Epithelial cell of esophagus (primary cell): ENCODE measurements at regions not wholly inside any gene's neighbourhood (a gene's known extent, or its start where the extent isn't known, plus 50 kb on each side); places are given as distances from the start of the nearest gene placed in this dataset.

Source experiments
- DNase-seq: peaks from one replicate; pipeline ENCODE4 v3.0.0; 2010; ENCODE audit warnings: low read depth
- H3K4me3 ChIP-seq: 2 replicates; pipeline ENCODE4 v1.5.1; 2011; ENCODE audit warnings: mild to moderate bottlenecking, low read length, control low read depth
- TF ChIP-seq, protein P1 (sequence below): IDR thresholded peaks from 2 replicates; pipeline ENCODE4 v1.5.1; 2011; ENCODE audit warnings: low read depth, mild to moderate bottlenecking, low read length, control low read depth, inconsistent platforms; ENCODE audit not compliant: insufficient read depth; ENCODE audit errors: missing control alignments

DNA sequence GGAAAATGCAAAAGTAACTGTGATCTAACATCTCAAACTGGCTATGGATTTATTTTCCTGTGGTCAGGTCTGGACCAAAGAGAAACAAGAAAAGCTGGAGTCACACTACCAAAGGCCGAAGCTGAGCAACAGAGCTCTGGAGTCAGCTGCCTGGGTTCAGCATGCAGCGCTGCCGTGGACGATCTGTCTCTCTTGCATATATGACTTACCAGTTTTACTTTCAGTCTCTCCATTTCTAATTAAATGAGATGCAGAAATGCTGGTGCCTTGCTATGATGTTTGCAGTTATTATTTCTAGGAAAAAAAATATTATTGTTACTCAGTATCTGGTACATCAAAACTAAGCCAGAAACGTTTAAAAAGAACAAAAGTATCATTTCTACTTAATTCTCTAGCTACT lies 813.2 kb downstream of the RNF144A start:
- TF ChIP-seq, protein P1, sequence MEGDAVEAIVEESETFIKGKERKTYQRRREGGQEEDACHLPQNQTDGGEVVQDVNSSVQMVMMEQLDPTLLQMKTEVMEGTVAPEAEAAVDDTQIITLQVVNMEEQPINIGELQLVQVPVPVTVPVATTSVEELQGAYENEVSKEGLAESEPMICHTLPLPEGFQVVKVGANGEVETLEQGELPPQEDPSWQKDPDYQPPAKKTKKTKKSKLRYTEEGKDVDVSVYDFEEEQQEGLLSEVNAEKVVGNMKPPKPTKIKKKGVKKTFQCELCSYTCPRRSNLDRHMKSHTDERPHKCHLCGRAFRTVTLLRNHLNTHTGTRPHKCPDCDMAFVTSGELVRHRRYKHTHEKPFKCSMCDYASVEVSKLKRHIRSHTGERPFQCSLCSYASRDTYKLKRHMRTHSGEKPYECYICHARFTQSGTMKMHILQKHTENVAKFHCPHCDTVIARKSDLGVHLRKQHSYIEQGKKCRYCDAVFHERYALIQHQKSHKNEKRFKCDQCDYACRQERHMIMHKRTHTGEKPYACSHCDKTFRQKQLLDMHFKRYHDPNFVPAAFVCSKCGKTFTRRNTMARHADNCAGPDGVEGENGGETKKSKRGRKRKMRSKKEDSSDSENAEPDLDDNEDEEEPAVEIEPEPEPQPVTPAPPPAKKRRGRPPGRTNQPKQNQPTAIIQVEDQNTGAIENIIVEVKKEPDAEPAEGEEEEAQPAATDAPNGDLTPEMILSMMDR, result no peak
- no peak overlapping the region for H3K4me3 ChIP-seq
- no peak for DNase-seq

DNA sequence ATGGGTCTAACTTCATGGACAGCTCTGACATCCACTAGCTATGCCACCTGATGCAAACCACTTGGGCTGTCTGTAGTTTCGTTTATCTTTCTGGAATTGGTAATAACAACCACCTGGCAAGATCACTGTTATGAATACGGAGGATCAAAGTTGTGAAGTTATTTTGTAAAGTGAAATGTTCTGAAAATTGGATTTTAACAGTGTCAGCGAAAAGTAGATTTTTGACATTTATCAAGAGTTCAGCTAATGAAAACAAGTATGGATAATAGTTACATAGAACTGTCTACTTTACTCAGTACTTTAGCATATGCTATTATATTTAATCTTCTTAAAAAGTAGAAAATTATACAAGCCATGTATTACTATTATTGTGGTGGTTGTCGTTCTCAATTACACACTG lies 813.8 kb downstream of the RNF144A start:
- no peak overlapping the region for H3K4me3 ChIP-seq
- no peak for DNase-seq
- TF ChIP-seq, protein P1, result no peak

DNA sequence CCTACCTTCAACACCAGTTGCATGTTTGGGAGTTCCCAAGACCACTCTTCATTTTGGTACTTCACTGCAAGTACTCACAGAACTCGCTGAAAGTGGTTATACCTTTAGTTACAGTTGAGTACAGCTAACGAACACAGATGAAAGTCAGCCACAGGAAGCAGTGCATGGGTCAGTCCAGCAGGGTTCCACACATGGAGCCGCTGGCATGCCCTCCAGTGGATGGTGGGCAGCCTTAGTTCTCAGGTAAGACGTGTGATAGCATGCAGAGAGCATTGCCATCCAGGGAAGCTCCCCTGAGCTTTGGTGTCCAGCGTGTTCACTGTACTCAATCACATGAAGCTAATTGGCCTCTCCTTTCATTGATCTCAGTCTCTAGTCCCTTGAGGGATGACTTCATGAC lies 815.3 kb downstream of the RNF144A start:
- TF ChIP-seq, protein P1, result no peak
- no peak for DNase-seq
- no peak overlapping the region for H3K4me3 ChIP-seq

DNA sequence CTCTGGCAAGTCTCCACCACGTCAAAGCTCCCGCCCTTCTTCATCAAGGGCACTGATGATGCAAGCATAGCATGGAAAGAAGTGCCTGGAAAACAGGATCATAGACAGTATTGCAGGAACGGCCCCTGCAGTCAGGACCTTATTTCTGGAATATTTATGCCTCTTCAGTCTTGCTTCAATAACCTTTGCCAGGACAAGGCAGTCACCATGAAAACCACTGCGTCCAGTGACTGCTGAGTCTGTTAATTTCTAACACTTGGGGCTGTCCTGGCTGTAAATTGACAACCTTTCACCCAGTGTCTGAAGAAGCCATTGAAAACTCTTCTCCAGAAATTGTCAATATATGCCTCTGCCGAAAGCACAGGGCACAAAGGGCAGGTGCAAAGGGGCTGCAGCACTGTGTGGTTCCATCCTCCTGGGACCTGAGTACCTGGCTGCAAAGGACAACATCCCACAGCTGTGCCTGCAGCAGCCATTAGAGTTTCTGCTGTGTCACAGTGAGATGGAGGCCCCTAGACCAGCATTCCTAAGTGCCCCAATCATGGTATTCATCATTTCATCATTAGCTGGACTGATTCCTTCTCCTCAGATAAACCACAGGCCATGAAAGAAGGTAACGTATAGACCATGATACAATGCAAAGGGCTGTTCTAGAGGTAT lies 819.6 kb downstream of the RNF144A start:
- TF ChIP-seq, protein P1, result no peak
- DNase-seq, result peak; percentile 54
- H3K4me3 ChIP-seq, result no peak overlapping the region

DNA sequence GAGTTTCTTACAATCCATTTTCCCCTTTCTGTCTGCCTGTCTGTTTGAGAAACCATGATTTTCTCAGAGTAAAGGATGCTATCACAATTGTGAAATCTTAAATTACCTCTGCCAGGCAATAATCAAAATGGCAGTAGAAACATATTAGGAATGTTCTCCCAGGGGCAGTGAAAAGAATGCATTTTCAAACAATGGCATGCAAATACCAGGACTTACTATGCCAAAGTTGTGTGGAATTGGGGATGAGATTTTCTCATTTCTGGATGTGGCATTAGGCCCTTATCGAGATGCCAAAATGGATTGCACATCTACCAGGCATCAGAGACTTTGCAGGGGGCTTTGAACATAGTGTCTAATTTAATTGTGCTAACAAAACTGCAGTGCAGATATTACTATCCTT lies 821.4 kb downstream of the RNF144A start:
- TF ChIP-seq, protein P1, result no peak
- no peak overlapping the region for H3K4me3 ChIP-seq
- no peak for DNase-seq

DNA sequence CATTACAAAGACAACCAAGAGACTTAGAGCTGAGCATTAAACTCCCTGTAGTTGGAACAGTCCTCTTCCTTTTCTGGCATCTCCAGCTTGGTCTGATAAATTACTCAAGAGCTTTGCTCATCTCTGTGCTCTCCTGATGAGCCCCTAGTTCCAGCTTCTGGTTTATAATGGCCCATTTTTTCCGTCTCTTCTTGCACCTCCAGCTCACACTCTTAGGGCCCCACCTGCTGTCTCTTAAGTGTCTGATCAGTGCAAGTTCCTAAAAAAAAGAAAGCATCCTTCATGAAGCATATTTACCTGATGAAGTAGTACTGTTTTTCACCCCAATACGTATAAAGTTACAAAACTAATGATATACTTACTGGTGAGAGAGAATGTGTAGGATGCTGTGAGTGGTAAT lies 822.9 kb downstream of the RNF144A start:
- TF ChIP-seq, protein P1, result no peak
- DNase-seq, result no peak
- no peak overlapping the region for H3K4me3 ChIP-seq

DNA sequence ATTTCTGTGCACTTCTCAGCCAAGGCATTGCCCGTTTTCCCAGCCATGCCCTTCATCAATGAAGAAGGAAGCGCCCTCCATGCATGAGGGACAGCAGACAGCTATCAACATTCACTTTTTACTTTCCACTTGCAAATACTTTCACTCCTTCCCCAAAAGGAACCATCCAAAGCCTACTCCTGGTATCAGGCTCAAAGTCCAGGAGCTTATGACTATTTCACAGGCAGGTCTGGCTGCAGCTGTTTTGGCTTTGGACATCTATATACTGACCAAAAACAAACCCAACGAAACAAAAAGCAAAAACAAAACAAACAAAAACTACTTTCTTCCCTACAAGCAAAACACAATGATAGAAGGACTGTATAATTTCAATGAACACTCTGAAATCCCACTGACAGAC lies 825.1 kb downstream of the RNF144A start:
- TF ChIP-seq, protein P1, result no peak
- no peak overlapping the region for H3K4me3 ChIP-seq
- DNase-seq, result no peak
